Sigmoid colon (tissue), 6 donors: ENCODE measurements at regions not wholly inside any gene's neighbourhood (a gene's known extent, or its start where the extent isn't known, plus 50 kb on each side); places are given as distances from the start of the nearest gene placed in this dataset.
"Not testable (repeated sequence)": the region's sequence is repeated elsewhere in the genome, so short reads cannot be mapped to it uniquely, and the experiment has no call there.

Experiments
- DNase-seq: peaks from one replicate; pipeline ENCODE4 v3.0.0-alpha.2; 2019
- H3K27ac ChIP-seq, 4 donors: fragments of 200-600 bp; sonication (generic); one replicate each; pipeline ENCODE4 v1.5.1; 2016 to 2019; ENCODE audit warnings: mild to moderate bottlenecking in 1 of 4
- H3K27me3 ChIP-seq, 3 donors: fragments of 200-600 bp; sonication (generic); one replicate each; pipeline ENCODE4 v1.5.1; 2019; ENCODE audit warnings: mild to moderate bottlenecking in 1 of 3
- H3K36me3 ChIP-seq, 4 donors: fragments of 200-600 bp; sonication (generic); one replicate each; pipeline ENCODE4 v1.5.1; 2016 to 2019
- H3K4me1 ChIP-seq, 4 donors: fragments of 200-600 bp; sonication (generic); one replicate each; pipeline ENCODE4 v1.5.1; 2017 to 2019
- H3K4me3 ChIP-seq, 4 donors: fragments of 200-600 bp; sonication (generic); one replicate each; pipeline ENCODE4 v1.5.1; 2017 to 2019; ENCODE audit warnings: mild to moderate bottlenecking in 2 of 4, moderate library complexity in 1 of 4
- H3K9me3 ChIP-seq, 4 donors: fragments of 200-600 bp in 3 of 4; sonication (generic) in 3 of 4; one replicate each; pipeline versions ENCODE4 v1.5.1 to v1.6.1; 2013 to 2019
- EP300 ChIP-seq, 4 donors: sonication (generic); formaldehyde crosslinking; IDR thresholded peaks; one replicate each; pipeline ENCODE4 v1.6.1; 2017; ENCODE audit warnings: antibody characterized with exemption in 4 of 4
- POLR2A ChIP-seq, 2 donors: fragments of 450-650 bp; IDR thresholded peaks; one replicate each; pipeline ENCODE4 v1.6.1; 2016; ENCODE audit warnings: antibody characterized with exemption in 2 of 2, mild to moderate bottlenecking in 2 of 2, moderate library complexity in 2 of 2
- POLR2AphosphoS5 ChIP-seq, 4 donors: sonication (generic); formaldehyde crosslinking; IDR thresholded peaks; one replicate each; pipeline ENCODE4 v1.6.1; 2017; ENCODE audit warnings: antibody characterized with exemption in 4 of 4
- WGBS, 2 donors: extraction: QIAGEN DNeasy Blood & Tissue Kit; methylation state at CpG; one replicate each; pipeline ENCODE4 v1.1.7; 2013; 5-methylcytosine and 5-hydroxymethylcytosine counted together
- intact Hi-C: fragments of 100-400 bp; cut with DNase I; formaldehyde crosslinking; loops from one replicate; pipeline ENCODE4 v1.15.1; 2023
- TF ChIP-seq, protein P1 (sequence below), 4 experiments: fragments of 450-650 bp in 3 of 4; fragments of 200-600 bp in 1 of 4; IDR thresholded peaks; one replicate each; pipeline ENCODE4 v1.5.1; 2016 to 2019; ENCODE audit warnings: antibody characterized with exemption in 4 of 4, mild to moderate bottlenecking in 3 of 4, moderate library complexity in 2 of 4
- donor health status: healthy with polysubstance abuse.
- donor health status: healthy.

DNA sequence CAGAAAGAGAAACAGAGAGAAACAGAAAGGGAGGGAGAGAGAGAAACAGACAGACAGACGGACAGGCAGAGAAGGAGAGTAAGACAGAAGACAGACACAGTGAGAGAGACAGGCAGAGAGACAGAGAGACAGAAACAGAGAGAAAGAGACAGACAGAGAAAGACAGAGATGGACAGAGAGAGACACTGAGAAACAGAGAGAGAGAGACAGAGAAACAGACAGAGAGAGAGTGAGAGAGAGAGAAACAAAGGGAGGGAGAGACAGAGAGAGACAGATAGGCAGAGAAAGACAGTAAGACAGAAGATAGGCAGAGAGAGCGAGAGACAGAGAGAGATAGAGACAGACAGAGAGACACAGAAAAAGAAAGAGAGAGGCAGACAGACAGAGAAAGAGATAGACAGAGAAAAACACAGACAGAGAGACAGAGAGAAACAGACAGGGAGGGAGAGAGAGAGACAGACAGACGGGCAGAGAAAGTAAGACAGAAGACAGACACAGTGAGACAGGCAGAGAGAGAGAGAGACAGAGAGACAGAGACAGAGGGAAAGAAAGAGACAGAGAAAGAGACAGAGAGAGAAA is 753.4 kb upstream of the DEFB115 start:
- Histone ChIP-seq H3K9me3 (no peaks in the 10 kb centered on the region), H3K4me3 (no peak overlapping the region), H3K36me3 (no peaks in the 10 kb centered on the region), H3K4me1 (peaks cover 0 to 6% (median 2%) of the 10 kb centered on the region in 4 donors), H3K27me3 (peaks cover 0 to 21% (median 0%) of the 10 kb centered on the region in 3 donors), H3K27ac (no peak overlapping the region)
- DNase-seq: no peak
- intact Hi-C loops: no loop called here
- WGBS, 2 donors: 69 to 71% methylated on average over 3 of the region's 3 CpGs
- TF ChIP-seq POLR2A (IDR thresholded peaks at IDR 0.05) (no peak), EP300 (IDR thresholded peaks at IDR 0.05) (no peak), POLR2AphosphoS5 (IDR thresholded peaks at IDR 0.05) (no peak)
- TF ChIP-seq, protein P1, sequence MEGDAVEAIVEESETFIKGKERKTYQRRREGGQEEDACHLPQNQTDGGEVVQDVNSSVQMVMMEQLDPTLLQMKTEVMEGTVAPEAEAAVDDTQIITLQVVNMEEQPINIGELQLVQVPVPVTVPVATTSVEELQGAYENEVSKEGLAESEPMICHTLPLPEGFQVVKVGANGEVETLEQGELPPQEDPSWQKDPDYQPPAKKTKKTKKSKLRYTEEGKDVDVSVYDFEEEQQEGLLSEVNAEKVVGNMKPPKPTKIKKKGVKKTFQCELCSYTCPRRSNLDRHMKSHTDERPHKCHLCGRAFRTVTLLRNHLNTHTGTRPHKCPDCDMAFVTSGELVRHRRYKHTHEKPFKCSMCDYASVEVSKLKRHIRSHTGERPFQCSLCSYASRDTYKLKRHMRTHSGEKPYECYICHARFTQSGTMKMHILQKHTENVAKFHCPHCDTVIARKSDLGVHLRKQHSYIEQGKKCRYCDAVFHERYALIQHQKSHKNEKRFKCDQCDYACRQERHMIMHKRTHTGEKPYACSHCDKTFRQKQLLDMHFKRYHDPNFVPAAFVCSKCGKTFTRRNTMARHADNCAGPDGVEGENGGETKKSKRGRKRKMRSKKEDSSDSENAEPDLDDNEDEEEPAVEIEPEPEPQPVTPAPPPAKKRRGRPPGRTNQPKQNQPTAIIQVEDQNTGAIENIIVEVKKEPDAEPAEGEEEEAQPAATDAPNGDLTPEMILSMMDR (IDR thresholded peaks at IDR 0.05): no peak

GRCh38 chr20:30505566-30505965 is 751.9 kb upstream of the DEFB115 start:
- H3K4me3 ChIP-seq: no peak overlapping the region
- no peak for DNase-seq
- intact Hi-C loops: no loop called here
- TF ChIP-seq POLR2AphosphoS5 (IDR thresholded peaks at IDR 0.05) (no peak), POLR2A (IDR thresholded peaks at IDR 0.05) (no peak), EP300 (IDR thresholded peaks at IDR 0.05) (no peak)
- TF ChIP-seq, protein P1 (IDR thresholded peaks at IDR 0.05): no peak
- peaks cover 0 to 2% (median 0%) of the 10 kb centered on the region in 4 donors for H3K4me1 ChIP-seq
- H3K9me3 ChIP-seq: no peaks in the 10 kb centered on the region
- no peak overlapping the region for H3K27ac ChIP-seq
- WGBS, 2 donors: 90 to 91% methylated on average over 9 of the region's 9 CpGs
- peaks cover 0 to 8% (median 0%) of the 10 kb centered on the region in 3 donors for H3K27me3 ChIP-seq
- H3K36me3 ChIP-seq: no peaks in the 10 kb centered on the region

DNA sequence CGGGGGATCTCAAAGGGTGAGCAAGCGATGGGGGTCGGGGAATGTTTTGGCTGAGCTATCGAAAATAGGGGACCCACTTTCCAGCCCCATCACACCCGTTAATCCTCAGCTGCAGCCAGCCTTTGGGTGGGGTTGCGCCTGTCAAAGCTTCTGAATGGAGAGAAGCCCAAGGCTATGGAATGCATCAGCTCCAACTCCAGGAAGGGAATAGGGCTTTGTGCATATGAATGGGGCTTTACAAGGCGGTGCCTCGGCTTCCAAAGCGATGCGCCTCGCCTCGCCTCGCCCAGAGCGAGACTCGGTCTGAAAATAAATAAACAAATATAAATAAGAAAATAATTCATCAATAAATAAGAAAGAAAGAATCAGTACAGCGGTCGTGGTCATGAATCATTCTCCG is 751.4 kb upstream of the DEFB115 start:
- DNase-seq: no peak
- Histone ChIP-seq H3K4me1 (no peaks in the 10 kb centered on the region), H3K27me3 (peaks cover 0 to 4% (median 0%) of the 10 kb centered on the region in 3 donors), H3K9me3 (no peaks in the 10 kb centered on the region), H3K4me3 (no peak overlapping the region), H3K27ac (no peak overlapping the region), H3K36me3 (no peaks in the 10 kb centered on the region)
- 81 to 93% methylated on average over 18 of the region's 18 CpGs for WGBS, 2 donors
- TF ChIP-seq EP300 (IDR thresholded peaks at IDR 0.05): no peak
- no peak for TF ChIP-seq POLR2A (IDR thresholded peaks at IDR 0.05)
- TF ChIP-seq, protein P1 (IDR thresholded peaks at IDR 0.05): no peak
- no peak for TF ChIP-seq POLR2AphosphoS5 (IDR thresholded peaks at IDR 0.05)
- intact Hi-C loops: no loop called here

GRCh38 chr20:30508382-30508781 is 749.1 kb upstream of the DEFB115 start:
- H3K36me3 ChIP-seq, H3K27ac ChIP-seq, H3K27me3 ChIP-seq, H3K4me1 ChIP-seq, DNase-seq, H3K9me3 ChIP-seq, intact Hi-C loops, H3K4me3 ChIP-seq: not testable (repeated sequence)
- WGBS, 2 donors: 95% methylated on average over 21 of the region's 21 CpGs

DNA sequence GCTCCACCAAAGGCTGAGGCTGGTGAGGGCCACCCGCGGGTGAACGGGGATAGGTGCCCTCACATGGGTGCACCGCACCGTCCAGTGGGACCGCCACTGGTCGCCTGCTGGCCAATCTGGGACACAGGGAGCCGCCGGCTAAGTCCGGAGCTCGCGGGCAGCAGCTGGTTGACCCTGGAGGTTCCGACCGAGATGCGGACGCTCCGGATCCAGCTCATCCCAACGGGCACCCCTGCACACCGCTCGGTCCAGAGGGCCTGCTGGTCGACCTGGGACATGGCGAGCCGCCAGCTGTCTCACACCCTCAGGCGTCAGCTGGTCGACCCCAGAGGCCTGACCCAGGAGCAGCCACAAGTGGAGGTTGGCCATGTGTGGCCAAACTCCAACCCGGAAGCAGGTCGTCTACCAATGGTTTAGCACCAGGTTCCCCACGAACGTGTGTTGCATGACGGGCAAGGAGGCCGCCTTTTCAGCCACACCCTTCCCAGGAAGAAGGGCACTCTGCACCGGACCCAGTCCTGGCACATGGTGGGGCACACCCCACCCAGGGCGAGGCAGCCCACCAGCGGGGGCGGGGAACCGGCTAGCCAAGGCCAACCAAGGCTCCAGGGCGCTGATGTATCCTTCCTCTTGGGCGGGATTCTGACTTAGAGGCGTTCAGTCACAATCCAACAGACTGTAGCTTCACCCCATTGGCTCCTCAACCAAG is 746.0 kb upstream of the DEFB115 start:
- WGBS, 2 donors: 87 to 89% methylated on average over 39 of the region's 39 CpGs
- intact Hi-C loops: no loop called here
- H3K4me3 ChIP-seq: no peak overlapping the region
- peaks cover 0 to 5% (median 0%) of the 10 kb centered on the region in 4 donors for H3K9me3 ChIP-seq
- H3K4me1 ChIP-seq: no peaks in the 10 kb centered on the region
- H3K36me3 ChIP-seq: no peaks in the 10 kb centered on the region
- no peak for DNase-seq
- H3K27ac ChIP-seq: no peak overlapping the region
- no peak for TF ChIP-seq POLR2A (IDR thresholded peaks at IDR 0.05)
- H3K27me3 ChIP-seq: no peaks in the 10 kb centered on the region
